Stimulated activated naive CD4-positive, alpha-beta T cell treated with Interleukin-2 at 50 U/mL for 16 hours (primary cell): ENCODE measurements at regions not wholly inside any gene's neighbourhood (a gene's known extent, or its start where the extent isn't known, plus 50 kb on each side); places are given as distances from the start of the nearest gene placed in this dataset.

Source experiments
- DNase-seq: peaks from one replicate; lab custom pipeline; 2025; lab: John Stamatoyannopoulos, UW

DNA sequence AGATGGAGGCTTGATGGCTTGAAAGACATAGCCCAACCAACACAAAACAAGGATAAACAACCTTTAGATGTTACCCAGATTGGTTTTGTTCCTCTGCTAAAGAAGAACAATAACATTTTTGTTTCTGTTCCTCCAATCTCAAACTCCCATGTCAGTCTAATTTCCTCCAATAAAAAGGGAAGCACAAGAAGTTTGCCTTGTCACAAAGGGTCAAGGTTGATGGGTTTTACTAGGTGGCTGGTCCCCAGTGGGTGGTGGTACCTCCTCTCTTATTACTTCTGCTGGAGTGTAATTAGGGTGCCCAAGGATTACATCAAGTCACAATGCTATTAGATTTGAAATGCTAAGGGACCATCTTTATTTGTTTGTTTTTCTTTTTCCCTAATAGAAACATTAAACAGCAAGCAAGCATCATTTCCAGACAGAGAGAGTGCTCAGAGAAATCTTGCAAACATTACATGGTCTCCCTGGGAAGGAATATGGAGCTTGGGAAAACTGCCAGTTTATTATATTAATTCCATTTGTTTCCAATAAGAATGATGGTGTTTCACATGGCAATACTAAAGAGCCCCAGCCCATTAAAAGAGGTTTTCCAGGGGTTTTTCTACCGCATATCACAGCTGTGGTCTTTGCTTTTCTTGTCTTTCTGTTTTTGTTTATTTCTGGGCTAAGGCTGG, 78.3 kb upstream of the AOAH start:
- no peak for DNase-seq

GRCh38 chr7:36796850-36797536, 72.7 kb upstream of the AOAH start:
- DNase-seq, result no peak

DNA sequence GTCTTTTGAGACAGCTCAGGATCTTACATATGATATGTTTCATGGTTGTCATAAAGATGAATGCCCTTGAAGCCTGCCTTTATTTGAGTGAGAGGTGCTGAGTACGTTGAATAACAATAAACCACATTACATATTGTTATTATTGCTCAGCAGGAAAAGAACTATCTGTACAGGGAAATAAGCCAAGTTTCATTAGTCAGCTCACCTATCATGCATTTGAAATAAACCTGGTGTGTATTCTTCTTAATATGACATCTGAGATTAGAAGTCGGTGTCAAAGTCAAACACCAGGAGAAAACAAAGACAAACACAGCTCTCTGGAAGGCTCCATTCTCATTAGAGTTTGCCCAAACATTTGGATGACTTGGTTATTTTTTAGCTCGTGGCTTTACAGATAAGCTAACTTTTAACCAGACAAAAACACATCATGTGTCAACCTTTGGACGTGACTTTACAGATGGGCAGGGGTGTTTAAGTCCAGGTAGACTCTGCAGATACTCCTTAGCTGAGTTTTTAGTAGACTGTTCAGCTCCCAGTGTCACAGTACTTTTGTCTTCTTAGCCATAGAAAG, 71.2 kb upstream of the AOAH start:
- DNase-seq, result no peak

DNA sequence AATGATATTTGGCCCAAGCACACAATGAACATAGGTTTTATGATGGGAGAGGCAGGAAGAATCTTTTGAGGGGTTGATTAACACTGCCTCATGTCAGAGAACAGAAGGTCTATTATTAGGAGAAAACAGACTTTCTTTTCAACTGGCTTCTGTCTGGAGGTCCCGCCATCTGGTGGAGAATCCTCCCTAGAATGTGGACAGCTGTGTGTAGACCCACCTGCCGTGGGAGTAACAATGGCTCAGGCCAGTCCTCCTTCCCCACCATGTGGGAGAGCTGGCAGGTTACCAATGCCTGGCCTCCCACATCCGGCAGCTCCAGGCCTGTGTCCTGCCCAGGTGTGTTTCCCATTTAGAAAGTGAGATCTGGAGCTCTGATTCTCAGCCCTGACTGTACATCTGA, 70.4 kb upstream of the AOAH start:
- DNase-seq, result no peak

GRCh38 chr7:36792421-36792820, 68.1 kb upstream of the AOAH start:
- no peak for DNase-seq

- no peak for DNase-seq
Measured at GRCh38 chr7:36790311-36790787, 66.1 kb upstream of the AOAH start.

- no peak for DNase-seq
Measured at GRCh38 chr7:36788825-36789470, 64.7 kb upstream of the AOAH start.

DNA sequence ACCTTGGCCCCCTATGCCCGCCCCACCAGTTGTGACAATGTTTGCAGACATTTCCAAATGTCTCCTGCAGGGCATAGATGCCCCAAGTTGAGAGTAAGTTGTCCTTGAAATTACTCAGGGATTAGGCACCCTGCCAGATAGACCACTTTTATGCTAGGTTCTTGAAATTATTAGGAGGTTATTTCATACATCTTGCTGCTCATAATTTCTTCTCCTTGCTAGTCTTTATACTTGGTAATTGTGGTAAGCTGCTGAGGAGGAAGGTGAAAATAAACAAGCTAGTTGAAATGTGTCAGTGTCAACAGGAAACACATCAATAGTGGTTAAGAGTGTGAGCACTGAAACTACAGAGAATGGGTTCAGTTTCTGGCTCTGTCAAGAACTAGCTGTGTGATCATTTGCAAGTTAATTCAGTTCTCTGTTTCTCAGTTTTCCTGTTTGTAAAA, 63.7 kb upstream of the AOAH start:
- DNase-seq, result no peak

DNA sequence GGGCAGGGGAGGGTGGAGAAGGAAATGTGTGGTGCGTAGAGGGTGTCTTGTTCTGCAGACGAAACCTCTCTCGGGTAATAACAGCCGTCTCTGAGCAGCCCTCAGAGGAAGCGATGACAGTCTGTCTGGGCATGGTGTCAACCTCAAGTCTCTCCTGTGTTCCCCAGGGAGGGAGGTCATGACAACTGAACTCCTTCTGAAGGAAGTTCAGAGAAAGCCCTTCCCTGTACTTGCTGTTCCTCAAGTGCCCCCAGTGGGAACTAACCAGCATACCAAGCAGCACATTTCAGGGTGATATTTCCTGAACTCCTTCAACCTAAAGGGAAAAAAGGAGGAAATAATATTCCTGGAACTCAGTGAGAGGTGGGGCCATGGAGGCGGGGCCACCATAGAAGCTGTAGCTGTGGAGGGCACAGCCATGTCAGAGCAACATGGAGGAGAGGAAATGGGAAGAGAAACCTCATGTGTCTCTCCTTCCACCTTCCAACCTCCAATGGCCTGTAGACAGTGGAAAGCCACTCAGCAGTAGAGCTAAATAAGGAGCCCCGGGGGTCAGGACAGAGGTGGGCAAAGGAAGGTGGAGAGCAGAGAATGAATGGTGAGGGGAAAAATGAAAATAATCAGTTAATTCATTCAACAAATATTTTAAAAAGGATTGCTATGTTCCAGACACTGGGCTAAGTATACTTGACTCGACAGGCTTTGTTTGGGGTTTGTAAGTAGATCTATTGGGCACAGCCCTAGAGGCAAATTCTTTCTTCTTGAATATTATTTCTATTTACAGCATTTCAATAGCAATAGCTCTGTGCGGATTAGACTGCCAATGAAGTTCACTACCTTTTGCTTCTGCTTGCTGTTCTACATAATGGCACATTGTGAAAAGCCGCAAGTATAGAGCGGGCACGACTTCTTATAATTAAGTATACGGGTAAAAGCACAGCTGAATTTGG, 61.0 kb upstream of the AOAH start:
- peak; percentile 46 for DNase-seq

DNA sequence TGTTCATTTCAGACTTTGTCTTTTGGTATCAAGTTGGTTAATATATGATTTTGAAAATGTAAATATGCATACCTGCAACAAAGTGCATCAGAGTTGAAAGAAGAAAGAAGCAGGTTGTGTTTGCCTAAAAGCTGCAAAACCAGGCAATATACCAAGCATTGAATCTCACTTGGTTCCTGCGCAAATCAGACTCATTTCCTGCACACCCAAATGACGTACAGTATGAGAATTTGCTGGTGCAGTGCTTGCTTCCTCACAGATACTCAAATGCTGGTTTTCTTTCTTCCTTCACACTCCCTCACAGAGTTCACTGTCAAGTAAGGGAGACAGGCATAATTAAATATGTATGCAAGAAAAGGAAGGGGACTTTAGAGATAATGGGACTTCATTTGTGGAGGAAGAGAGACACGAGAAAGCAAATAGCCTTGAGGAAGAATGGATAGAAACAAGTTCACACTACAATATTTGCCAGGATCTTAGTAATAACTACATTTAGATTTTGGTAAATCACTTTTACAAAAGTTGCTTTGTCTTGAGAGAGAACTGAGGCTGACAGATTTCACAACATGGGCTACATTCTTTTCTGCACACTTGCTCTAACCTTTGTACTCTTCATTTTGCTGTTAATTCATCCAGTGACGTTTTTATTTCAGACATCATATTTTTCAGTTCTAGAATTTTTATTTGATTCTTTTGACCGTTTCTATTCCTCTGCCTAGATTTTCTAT, 56.9 kb upstream of the AOAH start:
- no peak for DNase-seq

DNA sequence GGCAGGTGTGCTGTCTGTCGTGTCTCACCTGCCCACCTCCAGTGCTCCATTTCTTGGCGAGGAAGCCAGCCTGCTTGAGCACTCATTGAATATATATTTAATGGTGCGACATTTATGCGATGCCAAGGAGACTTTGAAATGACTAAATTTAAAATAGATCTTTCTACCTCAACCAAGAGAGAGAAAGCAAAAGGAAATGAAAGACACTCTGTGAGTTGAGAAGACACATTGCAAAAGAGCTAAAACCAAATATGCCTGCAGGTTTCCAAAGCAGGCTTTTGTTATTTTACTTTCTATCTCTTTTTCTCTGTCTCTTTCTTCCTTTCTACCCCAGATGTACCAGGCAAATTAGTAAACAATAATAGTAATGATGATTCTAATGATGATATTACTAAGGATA, 53.6 kb upstream of the AOAH start:
- no peak for DNase-seq

- DNase-seq, result no peak
Measured at GRCh38 chr7:36777062-36777461, 52.8 kb upstream of the AOAH start.

GRCh38 chr7:36775676-36776075, 51.4 kb upstream of the AOAH start:
- DNase-seq, result no peak

GRCh38 chr7:36775061-36775620, 50.8 kb upstream of the AOAH start:
- no peak for DNase-seq
